C1 segment of cervical spinal cord (tissue), 14 donors: ENCODE measurements at regions not wholly inside any gene's neighbourhood (a gene's known extent, or its start where the extent isn't known, plus 50 kb on each side); places are given as distances from the start of the nearest gene placed in this dataset.
A peak's percentile ranks its signal among the peaks of the same experiment; 100 is the strongest.

Source experiments
- DNase-seq, 14 donors: peaks; one replicate each; lab custom pipeline; 2025; lab: John Stamatoyannopoulos, UW

- DNase-seq, result no peak
These were observed 129.7 kb downstream of the FAXC start for GRCh38 chr6:99219788-99220187.

- no peak for DNase-seq
These were observed 132.5 kb downstream of the FAXC start for GRCh38 chr6:99216959-99217358.

- peak in 1 of 14 donors; percentile 73 for DNase-seq
These were observed 153.4 kb downstream of the FAXC start for GRCh38 chr6:99195986-99196655.

GRCh38 chr6:99192561-99192960 is 156.9 kb downstream of the FAXC start:
- no peak for DNase-seq

- DNase-seq, result no peak
These were observed 159.4 kb downstream of the FAXC start for GRCh38 chr6:99189823-99190721.

GRCh38 chr6:99187429-99187828 is 162.0 kb downstream of the FAXC start:
- no peak for DNase-seq

GRCh38 chr6:99186417-99186816 is 163.1 kb downstream of the FAXC start:
- DNase-seq, result no peak

- no peak for DNase-seq
These were observed 163.9 kb downstream of the FAXC start for GRCh38 chr6:99185525-99185924.

GRCh38 chr6:99184696-99185095 is 164.8 kb downstream of the FAXC start:
- no peak for DNase-seq

- DNase-seq, result no peak
These were observed 166.4 kb downstream of the FAXC start for GRCh38 chr6:99183066-99183465.

GRCh38 chr6:99181174-99181573 is 168.3 kb downstream of the FAXC start:
- DNase-seq, result no peak

- DNase-seq, result no peak
These were observed 171.3 kb downstream of the FAXC start for GRCh38 chr6:99178168-99178567.

GRCh38 chr6:99177736-99178135 is 171.7 kb downstream of the FAXC start:
- DNase-seq, result no peak

- DNase-seq, result no peak
These were observed 183.6 kb downstream of the FAXC start for GRCh38 chr6:99165838-99166237.

GRCh38 chr6:99152347-99152643 is 197.2 kb downstream of the FAXC start:
- no peak for DNase-seq

GRCh38 chr6:99151634-99152346 is 197.7 kb downstream of the FAXC start:
- DNase-seq, result peak in 1 of 14 donors; percentile 3

- DNase-seq, result no peak
These were observed 200.7 kb downstream of the FAXC start for GRCh38 chr6:99148761-99149160.

- DNase-seq, result no peak
These were observed 200.4 kb upstream of the FBXL4 start for GRCh38 chr6:99148111-99148510.

- DNase-seq, result peak in 1 of 14 donors; percentile 32
These were observed 199.5 kb upstream of the FBXL4 start for GRCh38 chr6:99147206-99147605.

- DNase-seq, result peak in 1 of 14 donors; percentile 75
These were observed 199.0 kb upstream of the FBXL4 start for GRCh38 chr6:99146711-99147110.

GRCh38 chr6:99145738-99146137 is 198.0 kb upstream of the FBXL4 start:
- no peak for DNase-seq

- peak in 1 of 14 donors; percentile 12 for DNase-seq
These were observed 195.5 kb upstream of the FBXL4 start for GRCh38 chr6:99143108-99143861.
